BJ (cell line): ENCODE measurements at regions not wholly inside any gene's neighbourhood (a gene's known extent, or its start where the extent isn't known, plus 50 kb on each side); places are given as distances from the start of the nearest gene placed in this dataset.
A peak's percentile ranks its signal among the peaks of the same experiment; 100 is the strongest.

ENCODE experiments used
- CTCF ChIA-PET: fragments of 350-600 bp; formaldehyde crosslinking; extraction: SDS; loops from one replicate; lab custom pipeline; 2021; ENCODE audit warnings: antibody characterized with exemption, inconsistent platforms; lab: Yijun Ruan, JAX
- POLR2A ChIA-PET: fragments of 300-600 bp; sonication (Branson Sonifier 250); formaldehyde crosslinking; extraction: SDS; loops from one replicate; lab custom pipeline; 2021; ENCODE audit warnings: antibody characterized with exemption; lab: Charles Lee
- DNase-seq: peaks from one replicate; pipeline ENCODE4 v3.0.0-alpha.2; 2011; ENCODE audit warnings: low read depth
- H3K27me3 ChIP-seq: 2 replicates; pipeline ENCODE4 v1.6.0; 2011; ENCODE audit warnings: low read length; ENCODE audit not compliant: control insufficient read depth, insufficient read depth
- H3K36me3 ChIP-seq: 2 replicates; pipeline ENCODE4 v1.5.1; 2011; ENCODE audit warnings: low read length; ENCODE audit not compliant: control insufficient read depth, insufficient read depth
- H3K4me3 ChIP-seq: 2 replicates; pipeline ENCODE4 v1.5.1; 2011; ENCODE audit warnings: low read depth, mild to moderate bottlenecking, control low read depth, low read length
- CTCF ChIP-seq: IDR thresholded peaks from 2 replicates; pipeline ENCODE4 v1.5.1; 2011; ENCODE audit warnings: low read depth, mild to moderate bottlenecking, control low read depth, inconsistent platforms, low read length, moderate library complexity; ENCODE audit not compliant: insufficient read depth

DNA sequence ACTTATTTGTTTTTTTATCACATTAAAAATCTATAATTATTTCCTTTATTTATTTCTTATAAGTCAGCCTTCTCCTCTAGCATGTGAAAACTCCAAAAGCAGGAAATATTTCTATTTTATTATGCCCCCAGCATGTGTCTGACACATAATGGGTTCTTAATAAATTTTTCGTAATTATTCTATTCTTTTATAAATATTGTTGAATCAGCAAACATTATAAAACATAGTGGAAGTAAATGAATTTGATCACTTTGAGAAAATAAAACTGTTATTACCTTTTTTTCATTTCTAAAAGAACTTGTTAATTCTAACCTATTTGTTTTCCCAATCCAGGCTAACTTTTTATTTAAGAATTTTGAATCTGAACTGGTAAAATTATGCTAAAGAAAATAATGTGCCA, 509.1 kb upstream of the PCDH15 start:
- Histone ChIP-seq H3K27me3 (no peaks in the 10 kb centered on the region), H3K4me3 (no peak overlapping the region), H3K36me3 (no peaks in the 10 kb centered on the region)
- POLR2A ChIA-PET = no interaction called here
- CTCF ChIA-PET = no interaction called here
- DNase-seq = no peak
- TF ChIP-seq CTCF = no peak

- H3K27me3 ChIP-seq = no peaks in the 10 kb centered on the region
- no peak for TF ChIP-seq CTCF
- H3K36me3 ChIP-seq = no peaks in the 10 kb centered on the region
- DNase-seq = no peak
- ChIA-PET CTCF (interaction anchor here (1.0 kb wide), 1 partner anchor 22 kb away, joined by 3 read pairs; no protein-coding TSS in a partner anchor), POLR2A (no interaction called here)
- no peak overlapping the region for H3K4me3 ChIP-seq
Measured at GRCh38 chr10:55305285-55305684, 504.3 kb upstream of the PCDH15 start.

DNA sequence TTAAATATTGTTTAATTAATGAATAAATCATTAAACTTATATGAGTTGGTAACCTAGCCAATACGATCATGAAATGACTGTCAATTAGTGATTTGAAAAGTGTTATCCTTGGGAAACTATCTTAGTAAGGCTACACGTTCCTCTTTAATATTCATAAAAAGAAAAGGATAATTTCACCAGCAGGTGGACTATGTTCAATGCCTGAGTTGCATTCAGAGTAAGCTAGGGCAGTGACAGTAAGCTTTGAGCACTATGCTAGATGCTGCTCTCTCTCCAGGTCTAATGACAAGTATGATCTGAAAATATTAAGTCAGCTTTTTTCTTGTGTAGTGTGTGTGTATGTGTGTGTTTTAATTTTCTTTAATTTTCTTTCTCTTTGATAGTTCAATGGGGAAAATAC, 486.3 kb upstream of the PCDH15 start:
- 0 out of 2 replicates have a peak, but pooled peaks have one; percentile 3 for TF ChIP-seq CTCF
- no peaks in the 10 kb centered on the region for H3K27me3 ChIP-seq
- H3K36me3 ChIP-seq = no peaks in the 10 kb centered on the region
- POLR2A ChIA-PET = no interaction called here
- CTCF ChIA-PET = no interaction called here
- no peak overlapping the region for H3K4me3 ChIP-seq
- DNase-seq = no peak

GRCh38 chr10:55283031-55283430, 482.0 kb upstream of the PCDH15 start:
- H3K27me3 ChIP-seq = no peaks in the 10 kb centered on the region
- DNase-seq = no peak
- ChIA-PET POLR2A (no interaction called here), CTCF (interaction anchor here (0.8 to 1.6 kb wide), 2 partner anchors 22 to 49 kb away, joined by 3 read pairs; no protein-coding TSS in a partner anchor)
- H3K36me3 ChIP-seq = no peaks in the 10 kb centered on the region
- H3K4me3 ChIP-seq = no peak overlapping the region
- TF ChIP-seq CTCF = no peak

GRCh38 chr10:55280696-55281095, 479.7 kb upstream of the PCDH15 start:
- Histone ChIP-seq H3K36me3 (no peaks in the 10 kb centered on the region), H3K27me3 (no peaks in the 10 kb centered on the region), H3K4me3 (no peak overlapping the region)
- POLR2A ChIA-PET = no interaction called here
- DNase-seq = no peak
- CTCF ChIA-PET = no interaction called here
- TF ChIP-seq CTCF = no peak
